Stomach (tissue), 8 donors: ENCODE measurements at regions not wholly inside any gene's neighbourhood (a gene's known extent, or its start where the extent isn't known, plus 50 kb on each side); places are given as distances from the start of the nearest gene placed in this dataset.

Experiments used
- DNase-seq, 2 donors: peaks; one replicate each; pipeline versions ENCODE4 v3.0.0 to v3.0.0-alpha.2; 2013 to 2019
- H3K27ac ChIP-seq, 5 donors: fragments of 200-600 bp in 4 of 5; sonication (generic) in 4 of 5; one replicate each; pipeline ENCODE4 v1.5.1; 2013 to 2019; ENCODE audit warnings: mild to moderate bottlenecking in 1 of 5, moderate library complexity in 1 of 5
- H3K27me3 ChIP-seq, 3 donors: fragments of 200-600 bp; sonication (generic); one replicate each; pipeline ENCODE4 v1.5.1; 2017 to 2019; ENCODE audit warnings: mixed run types in 1 of 3
- H3K36me3 ChIP-seq, 4 donors: fragments of 200-600 bp; sonication (generic); 1 replicate in 3 of 4; 2 replicates in 1 of 4; pipeline ENCODE4 v1.5.1; 2016 to 2019
- H3K4me1 ChIP-seq, 4 donors: fragments of 200-600 bp; sonication (generic); one replicate each; pipeline ENCODE4 v1.5.1; 2016 to 2019
- H3K4me3 ChIP-seq, 4 donors: fragments of 200-600 bp; sonication (generic) in 3 of 4; one replicate each; pipeline ENCODE4 v1.5.1; 2016 to 2019; ENCODE audit warnings: mild to moderate bottlenecking in 1 of 4
- H3K9me3 ChIP-seq, 4 donors: fragments of 200-600 bp; sonication (generic); one replicate each; pipeline ENCODE4 v1.5.1; 2016 to 2019
- CTCF ChIP-seq, 7 experiments: fragments of 450-650 bp in 4 of 7; fragments of 200-600 bp in 3 of 7; sonication (generic) in 3 of 7; IDR thresholded peaks; one replicate each; pipeline ENCODE4 v1.5.1; 2016 to 2019; ENCODE audit warnings: antibody characterized with exemption in 7 of 7, control low read depth in 2 of 7, mild to moderate bottlenecking in 1 of 7
- EP300 ChIP-seq: sonication (generic); formaldehyde crosslinking; IDR thresholded peaks from one replicate; pipeline ENCODE4 v1.6.1; 2017; ENCODE audit warnings: antibody characterized with exemption
- POLR2A ChIP-seq, 4 donors: fragments of 450-650 bp; IDR thresholded peaks; one replicate each; pipeline ENCODE4 v1.6.1; 2016; ENCODE audit warnings: antibody characterized with exemption in 4 of 4, control low read depth in 2 of 4, mild to moderate bottlenecking in 1 of 4, moderate library complexity in 1 of 4
- POLR2AphosphoS5 ChIP-seq, 3 donors: sonication (generic); formaldehyde crosslinking; IDR thresholded peaks; one replicate each; pipeline ENCODE4 v1.6.1; 2016; ENCODE audit warnings: antibody characterized with exemption in 3 of 3
- WGBS, 5 donors: extraction: QIAGEN DNeasy Blood & Tissue Kit in 3 of 5; methylation state at CpG; one replicate each; pipeline versions ENCODE4 v1.1.5 to v1.1.7; 2013 to 2018; 5-methylcytosine and 5-hydroxymethylcytosine counted together
- intact Hi-C: fragments of 100-400 bp; cut with DNase I; formaldehyde crosslinking; loops from one replicate; pipeline ENCODE4 v1.15.1; 2023; ENCODE audit warnings: low total_unique reads
- donor health status: healthy with polysubstance abuse.
- donor health status: Bipolar disorder and iron deficiency.
- donor health status: healthy.

GRCh38 chr3:110664148-110664547, 407.5 kb upstream of the NECTIN3 start:
- Histone ChIP-seq H3K27me3 (no peaks in the 10 kb centered on the region), H3K27ac (peak overlapping the region in 4 of 5 donors; percentile 15 to 70 (median 40)), H3K4me1 (peaks cover 0 to 31% (median 7%) of the 10 kb centered on the region in 4 donors), H3K9me3 (peaks cover 0 to 17% (median 10%) of the 10 kb centered on the region in 4 donors), H3K4me3 (no peak overlapping the region), H3K36me3 (no peaks in the 10 kb centered on the region)
- DNase-seq, result peak in 1 of 2 donors; percentile 42
- WGBS, 5 donors, result 35 to 45% (median 41%) methylated on average over 2 of the region's 2 CpGs
- intact Hi-C loops, result no loop called here
- no peak for TF ChIP-seq POLR2A (IDR thresholded peaks at IDR 0.05)
- peak in 1 of 3 donors; percentile 11 for TF ChIP-seq POLR2AphosphoS5 (IDR thresholded peaks at IDR 0.05)
- TF ChIP-seq CTCF (IDR thresholded peaks at IDR 0.05), result no peak
- no peak for TF ChIP-seq EP300

DNA sequence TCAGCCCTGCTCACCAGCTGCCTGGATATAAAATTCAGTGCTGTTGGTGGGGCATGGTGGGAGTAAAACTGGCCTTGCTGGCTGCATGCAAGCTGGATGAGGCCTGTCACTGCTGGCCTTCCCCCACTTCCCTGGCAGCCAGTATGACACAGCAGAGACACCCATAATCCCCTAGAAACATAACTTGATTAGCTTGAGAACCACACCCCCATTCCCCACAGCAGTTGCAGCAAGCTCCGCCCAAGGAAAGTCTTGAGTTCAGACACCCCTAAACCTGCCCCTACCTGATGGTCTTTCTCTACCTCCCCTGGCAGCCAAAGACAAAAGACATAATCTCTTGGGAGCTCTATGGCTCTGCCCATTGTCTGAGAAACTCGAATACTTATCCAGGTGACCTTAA, 405.1 kb upstream of the NECTIN3 start:
- Histone ChIP-seq H3K4me3 (no peak overlapping the region), H3K36me3 (no peaks in the 10 kb centered on the region), H3K27me3 (no peaks in the 10 kb centered on the region), H3K27ac (peak overlapping the region; percentile 46 to 70 (median 54)), H3K4me1 (peaks cover 0 to 31% (median 7%) of the 10 kb centered on the region in 4 donors), H3K9me3 (peaks cover 6 to 28% (median 20%) of the 10 kb centered on the region in 4 donors)
- 58 to 73% (median 64%) methylated on average over 2 of the region's 2 CpGs for WGBS, 5 donors
- peak in 1 of 2 donors; percentile 13 for DNase-seq
- intact Hi-C loops, result no loop called here
- TF ChIP-seq POLR2A (IDR thresholded peaks at IDR 0.05), result no peak
- no peak for TF ChIP-seq CTCF (IDR thresholded peaks at IDR 0.05)
- no peak for TF ChIP-seq POLR2AphosphoS5 (IDR thresholded peaks at IDR 0.05)
- TF ChIP-seq EP300, result no peak

GRCh38 chr3:110667216-110667615, 404.4 kb upstream of the NECTIN3 start:
- 38 to 80% (median 70%) methylated on average over 2 of the region's 2 CpGs for WGBS, 5 donors
- Histone ChIP-seq H3K36me3 (no peaks in the 10 kb centered on the region), H3K4me1 (peaks cover 0 to 31% (median 7%) of the 10 kb centered on the region in 4 donors), H3K4me3 (no peak overlapping the region), H3K27me3 (no peaks in the 10 kb centered on the region), H3K9me3 (peaks cover 6 to 28% (median 19%) of the 10 kb centered on the region in 4 donors), H3K27ac (peak overlapping the region in 3 of 5 donors; percentile 52 to 70 (median 60))
- DNase-seq, result no peak
- intact Hi-C loops, result no loop called here
- TF ChIP-seq POLR2AphosphoS5 (IDR thresholded peaks at IDR 0.05) (no peak), CTCF (IDR thresholded peaks at IDR 0.05) (no peak), POLR2A (IDR thresholded peaks at IDR 0.05) (no peak), EP300 (no peak)

GRCh38 chr3:110670407-110670806, 401.2 kb upstream of the NECTIN3 start:
- DNase-seq, result no peak
- H3K9me3 ChIP-seq, result peaks cover 6 to 18% (median 14%) of the 10 kb centered on the region in 4 donors
- H3K4me1 ChIP-seq, result peaks cover 0 to 18% (median 2%) of the 10 kb centered on the region in 4 donors
- no peak overlapping the region for H3K4me3 ChIP-seq
- H3K27ac ChIP-seq, result no peak overlapping the region
- H3K36me3 ChIP-seq, result no peaks in the 10 kb centered on the region
- H3K27me3 ChIP-seq, result no peaks in the 10 kb centered on the region
- TF ChIP-seq CTCF (IDR thresholded peaks at IDR 0.05), result no peak
- no peak for TF ChIP-seq EP300
- TF ChIP-seq POLR2AphosphoS5 (IDR thresholded peaks at IDR 0.05), result no peak
- TF ChIP-seq POLR2A (IDR thresholded peaks at IDR 0.05), result no peak
- intact Hi-C loops, result no loop called here
